HG03097 (cell line): ENCODE measurements at regions not wholly inside any gene's neighbourhood (a gene's known extent, or its start where the extent isn't known, plus 50 kb on each side); places are given as distances from the start of the nearest gene placed in this dataset.
"Not testable (repeated sequence)": the region's sequence is repeated elsewhere in the genome, so short reads cannot be mapped to it uniquely, and the experiment has no call there.

ENCODE experiments used
- ATAC-seq: cut with Tn5 transposase; IDR thresholded peaks from one replicate; pipeline ENCODE4 v1.9.1; 2021; ENCODE audit not compliant: unreplicated experiment, low FRiP score

- ATAC-seq, result not testable (repeated sequence)
These were observed 53.4 kb downstream of the AHSP start for GRCh38 chr16:31581065-31581464.

GRCh38 chr16:31601737-31602384 lies 74.2 kb downstream of the AHSP start:
- not testable (repeated sequence) for ATAC-seq

GRCh38 chr16:31618130-31618529 lies 90.4 kb downstream of the AHSP start:
- no peak for ATAC-seq

- ATAC-seq, result no peak
These were observed 108.7 kb downstream of the AHSP start for GRCh38 chr16:31636433-31636832.

GRCh38 chr16:31641279-31641678 lies 113.6 kb downstream of the AHSP start:
- no peak for ATAC-seq

- not testable (repeated sequence) for ATAC-seq
These were observed 128.0 kb downstream of the AHSP start for GRCh38 chr16:31655674-31656073.

- ATAC-seq, result no peak
These were observed 137.2 kb downstream of the AHSP start for GRCh38 chr16:31664683-31665482.

- no peak for ATAC-seq
These were observed 147.0 kb downstream of the AHSP start for GRCh38 chr16:31674686-31675085.

- ATAC-seq, result no peak
These were observed 149.0 kb downstream of the AHSP start for GRCh38 chr16:31676731-31677130.

- ATAC-seq, result no peak
These were observed 151.1 kb downstream of the AHSP start for GRCh38 chr16:31678649-31679325.

- ATAC-seq, result not testable (repeated sequence)
These were observed 161.6 kb downstream of the AHSP start for GRCh38 chr16:31689331-31689730.

- ATAC-seq, result not testable (repeated sequence)
These were observed 164.6 kb downstream of the AHSP start for GRCh38 chr16:31692338-31692737.

GRCh38 chr16:31693733-31694132 lies 166.0 kb downstream of the AHSP start:
- ATAC-seq, result no peak

GRCh38 chr16:31694461-31694860 lies 166.8 kb downstream of the AHSP start:
- ATAC-seq, result no peak

GRCh38 chr16:31695667-31696066 lies 168.0 kb downstream of the AHSP start:
- peak; percentile 42 for ATAC-seq

- ATAC-seq, result no peak
These were observed 169.5 kb downstream of the AHSP start for GRCh38 chr16:31696968-31697743.

GRCh38 chr16:31697744-31698125 lies 170.0 kb downstream of the AHSP start:
- no peak for ATAC-seq

GRCh38 chr16:31698901-31699300 lies 171.2 kb downstream of the AHSP start:
- no peak for ATAC-seq

- no peak for ATAC-seq
These were observed 171.9 kb downstream of the AHSP start for GRCh38 chr16:31699601-31700000.

GRCh38 chr16:31700200-31700529 lies 172.5 kb downstream of the AHSP start:
- ATAC-seq, result no peak
